H9 (cell line): ENCODE measurements at regions not wholly inside any gene's neighbourhood (a gene's known extent, or its start where the extent isn't known, plus 50 kb on each side); places are given as distances from the start of the nearest gene placed in this dataset.

Experiments used
- DNase-seq: peaks from one replicate; pipeline ENCODE4 v3.0.0-alpha.2; 2017
- H2AFZ ChIP-seq: one replicate; pipeline ENCODE4 v1.6.1; 2013; ENCODE audit warnings: mild to moderate bottlenecking, low read length, control low read depth, moderate library complexity
- H2AK5ac ChIP-seq: 2 replicates; pipeline ENCODE4 v1.6.1; 2013; ENCODE audit warnings: low read length, control low read depth, mixed read lengths; ENCODE audit not compliant: insufficient read length
- H2BK120ac ChIP-seq: one replicate; pipeline ENCODE4 v1.6.1; 2013; ENCODE audit warnings: low read depth, mild to moderate bottlenecking, low read length, control low read depth, inconsistent platforms; ENCODE audit not compliant: poor library complexity, severe bottlenecking
- H2BK12ac ChIP-seq: 2 replicates; pipeline ENCODE4 v1.6.1; 2013; ENCODE audit warnings: low read length, control low read depth, mixed read lengths, low read depth; ENCODE audit not compliant: insufficient read length
- H2BK15ac ChIP-seq: 2 replicates; pipeline ENCODE4 v1.6.1; 2013; ENCODE audit warnings: low read depth, low read length, control low read depth
- H2BK20ac ChIP-seq: one replicate; pipeline ENCODE4 v1.6.1; 2013; ENCODE audit warnings: low read depth, mild to moderate bottlenecking, low read length, control low read depth, inconsistent platforms; ENCODE audit not compliant: poor library complexity, severe bottlenecking
- H2BK5ac ChIP-seq: 2 replicates; pipeline ENCODE4 v1.6.1; 2013; ENCODE audit warnings: low read length, control low read depth, mixed read lengths; ENCODE audit not compliant: insufficient read length
- H3K14ac ChIP-seq: 2 replicates; pipeline ENCODE4 v1.6.1; 2013; ENCODE audit warnings: low read length, control low read depth; ENCODE audit not compliant: insufficient read depth
- H3K18ac ChIP-seq: 2 replicates; pipeline ENCODE4 v1.6.1; 2013; ENCODE audit warnings: low read depth, mild to moderate bottlenecking, mixed read lengths, low read length, control low read depth; ENCODE audit not compliant: insufficient read length
- H3K23ac ChIP-seq: 2 replicates; pipeline ENCODE4 v1.6.1; 2013; ENCODE audit warnings: low read length, control low read depth, mixed read lengths, low read depth; ENCODE audit not compliant: insufficient read length
- H3K23me2 ChIP-seq: 2 replicates; pipeline ENCODE4 v1.6.1; 2013; ENCODE audit warnings: low read depth, mild to moderate bottlenecking, mixed read lengths, low read length, control low read depth; ENCODE audit not compliant: insufficient read length, poor library complexity, severe bottlenecking
- H3K27ac ChIP-seq: 2 replicates; pipeline ENCODE4 v1.5.1; 2013; ENCODE audit warnings: low read length, control low read depth, mixed read lengths, low read depth; ENCODE audit not compliant: insufficient read length
- H3K27me3 ChIP-seq: 2 replicates; pipeline ENCODE4 v1.6.1; 2013; ENCODE audit warnings: low read length, control low read depth, inconsistent platforms; ENCODE audit not compliant: insufficient read depth
- H3K4ac ChIP-seq: 2 replicates; pipeline ENCODE4 v1.6.1; 2013; ENCODE audit warnings: low read depth, mild to moderate bottlenecking, control low read depth, inconsistent platforms, low read length, moderate library complexity
- H3K4me1 ChIP-seq: 2 replicates; pipeline ENCODE4 v1.6.1; 2013; ENCODE audit warnings: low read length, control low read depth, inconsistent platforms; ENCODE audit not compliant: insufficient read depth
- H3K4me2 ChIP-seq: 2 replicates; pipeline ENCODE4 v1.6.1; 2013; ENCODE audit warnings: low read length, control low read depth, mixed read lengths; ENCODE audit not compliant: insufficient read length, insufficient read depth
- H3K56ac ChIP-seq: 2 replicates; pipeline ENCODE4 v1.6.1; 2013; ENCODE audit warnings: low read depth, mild to moderate bottlenecking, mixed read lengths, low read length, control low read depth; ENCODE audit not compliant: insufficient read length
- H3K79me1 ChIP-seq: 2 replicates; pipeline ENCODE4 v1.6.1; 2013; ENCODE audit warnings: low read depth, mild to moderate bottlenecking, moderate library complexity, low read length, control low read depth, inconsistent platforms; ENCODE audit not compliant: insufficient read depth, poor library complexity, severe bottlenecking
- H3K79me2 ChIP-seq: 2 replicates; pipeline ENCODE4 v1.6.1; 2013; ENCODE audit warnings: low read length, control low read depth, inconsistent platforms; ENCODE audit not compliant: insufficient read depth
- H3K9ac ChIP-seq: 2 replicates; pipeline ENCODE4 v1.6.1; 2013; ENCODE audit warnings: low read length, control low read depth, mixed read lengths; ENCODE audit not compliant: insufficient read length; ENCODE audit errors: extremely low read depth
- H3K9me3 ChIP-seq: one replicate; pipeline ENCODE4 v1.6.1; 2013; ENCODE audit warnings: low read depth, low read length, inconsistent platforms; ENCODE audit not compliant: control insufficient read depth
- H3T11ph ChIP-seq: one replicate; pipeline ENCODE4 v1.6.1; 2013; ENCODE audit warnings: mild to moderate bottlenecking, low read length, control low read depth, inconsistent platforms
- H4K20me1 ChIP-seq: one replicate; pipeline ENCODE4 v1.6.1; 2013; ENCODE audit not compliant: control insufficient read depth, insufficient read length, insufficient read depth
- H4K5ac ChIP-seq: 2 replicates; pipeline ENCODE4 v1.6.1; 2013; ENCODE audit warnings: low read depth, mild to moderate bottlenecking, mixed read lengths, low read length, control low read depth; ENCODE audit not compliant: insufficient read length
- H4K8ac ChIP-seq: replicated peaks from 2 replicates; pipeline ENCODE4 v1.6.1; 2013; ENCODE audit warnings: low read length, control low read depth, mixed read lengths, low read depth; ENCODE audit not compliant: insufficient read length
- H4K91ac ChIP-seq: 2 replicates; pipeline ENCODE4 v1.6.1; 2013; ENCODE audit warnings: low read depth, mild to moderate bottlenecking, moderate library complexity, mixed read lengths, low read length, control low read depth; ENCODE audit not compliant: insufficient read length
- H3K27ac Mint-ChIP-seq, 3 experiments: 2 replicates in 2 of 3; 3 replicates in 1 of 3; pipeline ENCODE4 v1.8.0; 2020 to 2021; ENCODE audit warnings: mixed read lengths in 3 of 3, mild to moderate bottlenecking in 1 of 3, moderate library complexity in 1 of 3
- H3K27me3 Mint-ChIP-seq: 2 replicates; pipeline ENCODE4 v1.8.0; 2021; ENCODE audit warnings: low read depth, mild to moderate bottlenecking, moderate library complexity, mixed read lengths
- H3K36me3 Mint-ChIP-seq, 3 experiments: 2 replicates in 2 of 3; 3 replicates in 1 of 3; pipeline ENCODE4 v1.8.0; 2020 to 2021; ENCODE audit warnings: low read depth in 3 of 3, mixed read lengths in 3 of 3; ENCODE audit not compliant: insufficient read depth in 1 of 3
- H3K4me1 Mint-ChIP-seq, 2 experiments: 2 replicates each; pipeline ENCODE4 v1.8.0; 2020; ENCODE audit warnings: mixed read lengths in 2 of 2
- H3K4me3 Mint-ChIP-seq, 2 experiments: 2 replicates in 1 of 2; 3 replicates in 1 of 2; pipeline ENCODE4 v1.8.0; 2020 to 2021; ENCODE audit warnings: mild to moderate bottlenecking in 2 of 2, mixed read lengths in 2 of 2, moderate library complexity in 1 of 2
- H3K9me3 Mint-ChIP-seq, 2 experiments: 2 replicates in 1 of 2; 3 replicates in 1 of 2; pipeline ENCODE4 v1.8.0; 2020; ENCODE audit warnings: mild to moderate bottlenecking in 2 of 2, mixed read lengths in 2 of 2, moderate library complexity in 1 of 2
- WGBS: extraction: QIAGEN DNeasy Blood & Tissue Kit; methylation state at CpG from one replicate; pipeline ENCODE4 v1.1.7; 2013; ENCODE audit warnings: missing lambda C conversion rate, low lambda C conversion rate, mixed read lengths; ENCODE audit not compliant: insufficient read length; ENCODE audit errors: extremely low coverage; 5-methylcytosine and 5-hydroxymethylcytosine counted together
- TF ChIP-seq, protein P1 (sequence below): fragments of 200-600 bp; sonication (generic); conservative IDR thresholded peaks from 3 replicates; pipeline ENCODE4 v1.8.0; 2021; ENCODE audit warnings: antibody characterized with exemption, mild to moderate bottlenecking

DNA sequence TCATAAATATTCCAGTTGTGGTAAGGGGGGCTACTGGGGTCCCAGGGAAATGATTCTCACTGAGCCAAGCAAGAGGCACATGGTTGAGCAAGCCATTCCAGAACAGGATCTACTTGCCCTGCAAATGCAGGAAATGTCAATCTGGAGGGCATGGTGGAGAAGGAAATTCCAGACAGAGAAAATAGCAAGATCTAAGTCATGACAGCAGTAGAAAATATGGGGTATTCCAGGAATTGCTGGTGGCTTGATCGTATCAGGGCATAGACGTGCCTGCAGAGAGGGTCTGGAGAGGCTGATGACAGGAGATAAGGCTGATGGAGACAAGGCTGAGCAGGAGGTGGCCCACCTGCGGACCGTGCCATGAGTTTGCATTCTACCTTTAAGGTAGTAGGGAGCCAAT, 566.3 kb upstream of the CADM1 start:
- H2BK5ac ChIP-seq, result no peak overlapping the region
- H3K56ac ChIP-seq, result no peak overlapping the region
- H3K27me3 ChIP-seq, result no peaks in the 10 kb centered on the region
- H4K5ac ChIP-seq, result no peak overlapping the region
- H3K14ac ChIP-seq, result no peak overlapping the region
- H3K79me2 ChIP-seq, result no peaks in the 10 kb centered on the region
- H3K23ac ChIP-seq, result no peak overlapping the region
- no peaks in the 10 kb centered on the region for H3K9me3 ChIP-seq
- H2AFZ ChIP-seq, result no peak overlapping the region
- no peaks in the 10 kb centered on the region; the same call in none of the 2 replicates for H3K4me1 ChIP-seq
- H3K23me2 ChIP-seq, result no peaks in the 10 kb centered on the region
- H2BK15ac ChIP-seq, result no peak overlapping the region
- no peak overlapping the region for H3K9ac ChIP-seq
- no peak overlapping the region for H2AK5ac ChIP-seq
- Mint-ChIP-seq H3K27me3 (peaks cover 19% of the 10 kb centered on the region), H3K4me3 (no peak overlapping the region), H3K4me1 (peaks cover 12 to 15% of the 10 kb centered on the region in 2 experiments), H3K27ac (no peak overlapping the region), H3K36me3 (no peaks in the 10 kb centered on the region), H3K9me3 (no peaks in the 10 kb centered on the region)
- no peak overlapping the region for H2BK12ac ChIP-seq
- no peak overlapping the region for H3K18ac ChIP-seq
- no peak overlapping the region for H4K91ac ChIP-seq
- no peak overlapping the region for H2BK20ac ChIP-seq
- H2BK120ac ChIP-seq, result no peak overlapping the region
- TF ChIP-seq, protein P1, sequence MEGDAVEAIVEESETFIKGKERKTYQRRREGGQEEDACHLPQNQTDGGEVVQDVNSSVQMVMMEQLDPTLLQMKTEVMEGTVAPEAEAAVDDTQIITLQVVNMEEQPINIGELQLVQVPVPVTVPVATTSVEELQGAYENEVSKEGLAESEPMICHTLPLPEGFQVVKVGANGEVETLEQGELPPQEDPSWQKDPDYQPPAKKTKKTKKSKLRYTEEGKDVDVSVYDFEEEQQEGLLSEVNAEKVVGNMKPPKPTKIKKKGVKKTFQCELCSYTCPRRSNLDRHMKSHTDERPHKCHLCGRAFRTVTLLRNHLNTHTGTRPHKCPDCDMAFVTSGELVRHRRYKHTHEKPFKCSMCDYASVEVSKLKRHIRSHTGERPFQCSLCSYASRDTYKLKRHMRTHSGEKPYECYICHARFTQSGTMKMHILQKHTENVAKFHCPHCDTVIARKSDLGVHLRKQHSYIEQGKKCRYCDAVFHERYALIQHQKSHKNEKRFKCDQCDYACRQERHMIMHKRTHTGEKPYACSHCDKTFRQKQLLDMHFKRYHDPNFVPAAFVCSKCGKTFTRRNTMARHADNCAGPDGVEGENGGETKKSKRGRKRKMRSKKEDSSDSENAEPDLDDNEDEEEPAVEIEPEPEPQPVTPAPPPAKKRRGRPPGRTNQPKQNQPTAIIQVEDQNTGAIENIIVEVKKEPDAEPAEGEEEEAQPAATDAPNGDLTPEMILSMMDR, result no peak
- H4K20me1 ChIP-seq, result no peaks in the 10 kb centered on the region
- H3T11ph ChIP-seq, result no peak overlapping the region
- WGBS, result no CpG with 5 or more reads among the region's 4 CpGs
- DNase-seq, result no peak
- no peak overlapping the region for H3K4me2 ChIP-seq
- H3K79me1 ChIP-seq, result no peaks in the 10 kb centered on the region
- H4K8ac ChIP-seq, result no peak overlapping the region
- H3K27ac ChIP-seq, result no peak overlapping the region
- no peak overlapping the region for H3K4ac ChIP-seq
